HL-60 (cell line): ENCODE measurements at regions not wholly inside any gene's neighbourhood (a gene's known extent, or its start where the extent isn't known, plus 50 kb on each side); places are given as distances from the start of the nearest gene placed in this dataset.

Experiments used
- CTCF ChIP-seq: IDR thresholded peaks from one replicate; pipeline ENCODE4 v1.5.1; 2011; ENCODE audit warnings: low read length, control low read depth, inconsistent platforms; ENCODE audit not compliant: insufficient read depth
- GABPA ChIP-seq: IDR thresholded peaks from 2 replicates; pipeline ENCODE4 v1.6.1; 2012; ENCODE audit warnings: low read depth
- POLR2AphosphoS5 ChIP-seq: IDR thresholded peaks from 2 replicates; pipeline ENCODE4 v1.6.1; 2012; ENCODE audit warnings: low read depth
- REST ChIP-seq: IDR thresholded peaks from 2 replicates; pipeline ENCODE4 v1.6.1; 2012; ENCODE audit warnings: low read depth; ENCODE audit not compliant: insufficient replicate concordance
- SPI1 ChIP-seq: IDR thresholded peaks from 2 replicates; pipeline ENCODE4 v1.6.1; 2012; ENCODE audit warnings: low read depth, mild to moderate bottlenecking, borderline replicate concordance

GRCh38 chr16:5605404-5605803, 507.8 kb upstream of the EEF2KMT start:
- TF ChIP-seq CTCF (no peak), POLR2AphosphoS5 (no peak), GABPA (no peak), REST (no peak), SPI1 (no peak)
